Stimulated activated CD4-positive, alpha-beta T cell treated with anti-CD3 and anti-CD28 coated beads, Interleukin-12 subunit alpha, Interleukin-12 subunit beta, amount 100 ng/mL, for 48 hours (primary cell): ENCODE measurements at regions not wholly inside any gene's neighbourhood (a gene's known extent, or its start where the extent isn't known, plus 50 kb on each side); places are given as distances from the start of the nearest gene placed in this dataset.

ENCODE experiments used
- DNase-seq, 3 donors: peaks; one replicate each; pipeline ENCODE4 v3.0.0-alpha.2; 2020; ENCODE audit warnings: low read depth in 2 of 3, low spot score in 1 of 3

- no peak for DNase-seq
Observed at GRCh38 chr6:167731731-167732422, 94.8 kb upstream of the AFDN start.

GRCh38 chr6:167733740-167734661 lies 92.7 kb upstream of the AFDN start:
- no peak for DNase-seq

- no peak for DNase-seq
Observed at GRCh38 chr6:167734662-167735083, 92.0 kb upstream of the AFDN start.

GRCh38 chr6:167735084-167735950 lies 91.4 kb upstream of the AFDN start:
- no peak for DNase-seq

- no peak for DNase-seq
Observed at GRCh38 chr6:167735951-167736288, 90.8 kb upstream of the AFDN start.

- no peak for DNase-seq
Observed at GRCh38 chr6:167736486-167737204, 90.1 kb upstream of the AFDN start.

GRCh38 chr6:167737205-167737830 lies 89.4 kb upstream of the AFDN start:
- DNase-seq = no peak

- DNase-seq = no peak
Observed at GRCh38 chr6:167738386-167738785, 88.3 kb upstream of the AFDN start.

- DNase-seq = no peak
Observed at GRCh38 chr6:167739721-167740475, 86.8 kb upstream of the AFDN start.

- no peak for DNase-seq
Observed at GRCh38 chr6:167742719-167743303, 83.9 kb upstream of the AFDN start.

- no peak for DNase-seq
Observed at GRCh38 chr6:167744681-167745669, 81.7 kb upstream of the AFDN start.

- no peak for DNase-seq
Observed at GRCh38 chr6:167745670-167746389, 80.9 kb upstream of the AFDN start.

GRCh38 chr6:167746390-167746907 lies 80.3 kb upstream of the AFDN start:
- DNase-seq = no peak

- DNase-seq = no peak
Observed at GRCh38 chr6:167746975-167747374, 79.7 kb upstream of the AFDN start.

GRCh38 chr6:167747645-167748044 lies 79.1 kb upstream of the AFDN start:
- no peak for DNase-seq

- DNase-seq = no peak
Observed at GRCh38 chr6:167748046-167748445, 78.7 kb upstream of the AFDN start.
